Mesenchymal stem cell (in vitro differentiated cells and primary cell): ENCODE measurements at regions not wholly inside any gene's neighbourhood (a gene's known extent, or its start where the extent isn't known, plus 50 kb on each side); places are given as distances from the start of the nearest gene placed in this dataset.
A peak's percentile ranks its signal among the peaks of the same experiment; 100 is the strongest.

ENCODE experiments used
- DNase-seq: peaks from one replicate; pipeline ENCODE4 v3.0.0-alpha.2; 2013
- H2AFZ ChIP-seq: one replicate; pipeline ENCODE4 v1.6.1; 2013; ENCODE audit warnings: low read depth, mild to moderate bottlenecking, control low read depth, inconsistent platforms, low read length, moderate library complexity
- H2AK5ac ChIP-seq: 2 replicates; pipeline ENCODE4 v1.6.1; 2013; ENCODE audit warnings: low read length, moderate library complexity, mild to moderate bottlenecking, inconsistent platforms; ENCODE audit not compliant: severe bottlenecking
- H2BK120ac ChIP-seq: one replicate; pipeline ENCODE4 v1.6.1; 2013; ENCODE audit warnings: low read depth, mild to moderate bottlenecking, inconsistent platforms, low read length, moderate library complexity
- H2BK12ac ChIP-seq, 2 experiments: one replicate each; pipeline ENCODE4 v1.6.1; 2013; ENCODE audit warnings: inconsistent platforms in 2 of 2, low read length in 2 of 2, mild to moderate bottlenecking in 2 of 2, moderate library complexity in 2 of 2, control low read depth in 1 of 2
- H2BK15ac ChIP-seq: one replicate; pipeline ENCODE4 v1.6.1; 2013; ENCODE audit warnings: mild to moderate bottlenecking, low read depth, inconsistent platforms; ENCODE audit not compliant: poor library complexity, severe bottlenecking
- H2BK5ac ChIP-seq: 2 replicates; pipeline ENCODE4 v1.6.1; 2013; ENCODE audit warnings: low read depth, mild to moderate bottlenecking, low read length, control low read depth, inconsistent platforms; ENCODE audit not compliant: poor library complexity, severe bottlenecking
- H3K14ac ChIP-seq, 2 experiments: one replicate each; pipeline ENCODE4 v1.6.1; 2013; ENCODE audit warnings: inconsistent platforms in 2 of 2, low read length in 2 of 2, control low read depth in 1 of 2, mild to moderate bottlenecking in 1 of 2, moderate library complexity in 1 of 2
- H3K18ac ChIP-seq, 2 experiments: one replicate each; pipeline ENCODE4 v1.6.1; 2013; ENCODE audit warnings: inconsistent platforms in 2 of 2, low read length in 2 of 2, control low read depth in 1 of 2, low read depth in 1 of 2, mild to moderate bottlenecking in 1 of 2
- H3K23ac ChIP-seq, 2 experiments: one replicate each; pipeline ENCODE4 v1.6.1; 2013; ENCODE audit warnings: inconsistent platforms in 2 of 2, low read length in 2 of 2, mild to moderate bottlenecking in 2 of 2, moderate library complexity in 2 of 2, control low read depth in 1 of 2
- H3K27ac ChIP-seq: 2 replicates; pipeline ENCODE4 v1.5.1; 2013; ENCODE audit warnings: mild to moderate bottlenecking, moderate library complexity, low read length, control low read depth, inconsistent platforms; ENCODE audit not compliant: poor library complexity, severe bottlenecking
- H3K27me3 ChIP-seq, 2 experiments: 2 replicates each; pipeline versions ENCODE4 v1.6.1 to v1.7.0; 2013; ENCODE audit warnings: low read length in 2 of 2, mild to moderate bottlenecking in 2 of 2, moderate library complexity in 2 of 2, control low read depth in 1 of 2, inconsistent platforms in 1 of 2; ENCODE audit not compliant: control insufficient read depth in 1 of 2, insufficient read depth in 1 of 2
- H3K36me3 ChIP-seq, 2 experiments: 2 replicates each; pipeline versions ENCODE4 v1.6.1 to v1.7.0; 2013; ENCODE audit warnings: low read length in 2 of 2, control low read depth in 1 of 2, inconsistent platforms in 1 of 2, low read depth in 1 of 2, mild to moderate bottlenecking in 1 of 2; ENCODE audit not compliant: insufficient read depth in 2 of 2, control insufficient read depth in 1 of 2
- H3K4ac ChIP-seq, 2 experiments: one replicate each; pipeline ENCODE4 v1.6.1; 2013; ENCODE audit warnings: inconsistent platforms in 2 of 2, low read length in 2 of 2, mild to moderate bottlenecking in 2 of 2, moderate library complexity in 2 of 2, control low read depth in 1 of 2, low read depth in 1 of 2
- H3K4me1 ChIP-seq: 2 replicates; pipeline ENCODE4 v1.6.1; 2013; ENCODE audit warnings: low read depth, low read length, control low read depth; ENCODE audit not compliant: control insufficient read depth, insufficient read depth
- H3K4me2 ChIP-seq: 2 replicates; pipeline ENCODE4 v1.6.1; 2013; ENCODE audit warnings: low read length, mild to moderate bottlenecking, inconsistent platforms; ENCODE audit not compliant: poor library complexity, severe bottlenecking
- H3K4me3 ChIP-seq, 2 experiments: 2 replicates each; pipeline versions ENCODE4 v1.5.1 to v1.7.0; 2013; ENCODE audit warnings: low read length in 2 of 2, mild to moderate bottlenecking in 2 of 2, control low read depth in 1 of 2, low read depth in 1 of 2; ENCODE audit not compliant: insufficient read depth in 1 of 2
- H3K79me1 ChIP-seq: replicated peaks from 2 replicates; pipeline ENCODE4 v1.6.1; 2013; ENCODE audit warnings: mild to moderate bottlenecking, control low read depth, low read length, inconsistent platforms; ENCODE audit not compliant: poor library complexity, severe bottlenecking
- H3K9ac ChIP-seq: 2 replicates; pipeline ENCODE4 v1.7.0; 2013; ENCODE audit warnings: mild to moderate bottlenecking, low read length, moderate library complexity
- H3K9me3 ChIP-seq: 2 replicates; pipeline ENCODE4 v1.7.0; 2013; ENCODE audit warnings: mild to moderate bottlenecking, low read length; ENCODE audit not compliant: control insufficient read depth
- H4K8ac ChIP-seq: one replicate; pipeline ENCODE4 v1.6.1; 2013; ENCODE audit warnings: inconsistent platforms, mild to moderate bottlenecking, low read length, moderate library complexity
- H4K91ac ChIP-seq: one replicate; pipeline ENCODE4 v1.6.1; 2013; ENCODE audit warnings: mild to moderate bottlenecking, low read length, inconsistent platforms
- WGBS: methylation state at CpG from one replicate; pipeline ENCODE4 v1.1.7; 2013; ENCODE audit warnings: mixed read lengths; 5-methylcytosine and 5-hydroxymethylcytosine counted together

DNA sequence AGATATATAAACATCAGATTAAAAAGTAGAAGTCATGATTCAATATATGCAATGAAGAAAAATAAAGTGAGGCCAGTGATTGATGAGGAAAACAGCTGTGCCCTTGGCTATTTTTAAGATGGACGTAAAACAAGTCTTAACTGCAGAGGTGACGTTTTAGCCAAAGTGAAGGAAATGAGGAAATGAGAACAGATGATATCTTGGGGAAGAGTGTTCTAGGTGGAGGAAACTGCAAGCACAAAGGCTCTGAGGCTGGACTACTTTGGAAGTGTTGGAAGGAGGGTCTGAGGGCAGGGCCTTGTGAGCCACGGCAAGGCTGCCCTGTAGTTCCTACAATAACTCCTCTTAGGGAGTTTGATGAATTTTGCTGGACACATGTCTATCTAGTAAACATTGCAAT is 140.5 kb upstream of the AKR1E2 start:
- Histone ChIP-seq H3K4me2 (no peak overlapping the region), H3K36me3 (no peaks in the 10 kb centered on the region), H4K8ac (no peak overlapping the region), H3K79me1 (no peaks in the 10 kb centered on the region), H3K4me3 (no peak overlapping the region), H3K27me3 (no peaks in the 10 kb centered on the region), H3K14ac (no peak overlapping the region), H4K91ac (no peak overlapping the region), H3K23ac (no peak overlapping the region), H2BK15ac (no peak overlapping the region), H3K9ac (no peak overlapping the region), H3K4ac (no peak overlapping the region), H2BK120ac (peak overlapping the region; percentile 8), H2AK5ac (peak overlapping the region; percentile 47), H3K9me3 (no peaks in the 10 kb centered on the region), H2BK12ac (peak overlapping the region in 1 of 2 experiments; percentile 37), H2BK5ac (no peak overlapping the region), H3K27ac (no peak overlapping the region), H3K4me1 (peaks cover 2% of the 10 kb centered on the region), H3K18ac (peak overlapping the region; percentile 52 to 68), H2AFZ (no peak overlapping the region)
- no peak for DNase-seq
- 73% methylated on average over 2 of the region's 3 CpGs for WGBS

DNA sequence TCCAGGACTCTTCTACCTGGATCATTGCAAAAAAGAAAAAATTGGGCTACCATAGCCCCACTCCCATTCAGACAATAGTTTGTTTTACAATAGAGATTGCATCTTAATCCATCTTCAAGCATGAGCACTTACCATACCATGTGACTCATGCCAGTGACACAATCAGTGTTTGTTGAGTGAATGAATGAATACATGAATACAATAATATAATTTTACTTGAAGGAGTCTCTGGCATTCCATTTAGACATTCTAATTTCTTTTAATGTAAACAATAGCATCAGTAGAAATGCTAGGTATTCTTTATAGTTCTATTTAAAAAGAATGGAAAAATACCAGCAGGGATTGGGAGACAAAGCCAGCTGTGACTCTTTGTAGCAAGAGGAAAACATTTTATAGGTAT is 141.6 kb upstream of the AKR1E2 start:
- Histone ChIP-seq H3K18ac (peak overlapping the region in 1 of 2 experiments; percentile 9), H2BK5ac (no peak overlapping the region), H3K23ac (no peak overlapping the region), H2AK5ac (no peak overlapping the region), H4K8ac (no peak overlapping the region), H3K9me3 (no peaks in the 10 kb centered on the region), H3K79me1 (no peaks in the 10 kb centered on the region), H3K36me3 (no peaks in the 10 kb centered on the region), H2AFZ (no peak overlapping the region), H3K4me2 (no peak overlapping the region), H3K9ac (no peak overlapping the region), H3K27ac (no peak overlapping the region), H2BK120ac (no peak overlapping the region), H4K91ac (no peak overlapping the region), H3K4ac (no peak overlapping the region), H3K14ac (no peak overlapping the region), H2BK15ac (no peak overlapping the region), H2BK12ac (no peak overlapping the region), H3K4me1 (peaks cover 2% of the 10 kb centered on the region), H3K4me3 (no peak overlapping the region), H3K27me3 (no peaks in the 10 kb centered on the region)
- peak; percentile 18 for DNase-seq

DNA sequence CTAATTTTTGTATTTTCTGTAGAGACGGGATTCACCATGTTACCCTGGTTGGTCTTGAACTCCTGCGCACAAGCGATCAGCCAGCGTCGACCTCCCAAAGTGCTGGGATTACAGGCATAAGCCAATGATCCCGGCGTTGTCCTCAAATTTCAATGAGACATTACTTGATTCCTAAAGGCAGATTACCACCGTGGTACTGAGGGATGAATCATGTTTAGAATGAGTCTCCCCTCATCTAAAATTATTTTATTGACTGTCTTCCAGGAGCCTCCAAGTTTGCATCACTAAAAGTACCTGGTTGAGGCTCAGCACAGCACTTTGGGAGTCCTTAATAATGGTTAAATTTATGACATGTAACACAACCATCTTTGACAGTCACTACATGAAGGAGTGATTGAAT is 142.2 kb upstream of the AKR1E2 start:
- Histone ChIP-seq H3K18ac (peak overlapping the region in 1 of 2 experiments; percentile 9), H3K27ac (no peak overlapping the region), H2BK15ac (no peak overlapping the region), H3K23ac (no peak overlapping the region), H4K8ac (no peak overlapping the region), H3K4me2 (no peak overlapping the region), H3K4me1 (peaks cover 2% of the 10 kb centered on the region), H2BK120ac (no peak overlapping the region), H4K91ac (no peak overlapping the region), H3K4ac (no peak overlapping the region), H2AK5ac (no peak overlapping the region), H3K9ac (no peak overlapping the region), H2BK12ac (no peak overlapping the region), H3K79me1 (no peaks in the 10 kb centered on the region), H3K14ac (no peak overlapping the region), H3K36me3 (no peaks in the 10 kb centered on the region), H3K4me3 (no peak overlapping the region), H3K27me3 (no peaks in the 10 kb centered on the region), H2BK5ac (no peak overlapping the region), H2AFZ (no peak overlapping the region), H3K9me3 (no peaks in the 10 kb centered on the region)
- DNase-seq = no peak
- 91% methylated on average over 8 of the region's 8 CpGs for WGBS

DNA sequence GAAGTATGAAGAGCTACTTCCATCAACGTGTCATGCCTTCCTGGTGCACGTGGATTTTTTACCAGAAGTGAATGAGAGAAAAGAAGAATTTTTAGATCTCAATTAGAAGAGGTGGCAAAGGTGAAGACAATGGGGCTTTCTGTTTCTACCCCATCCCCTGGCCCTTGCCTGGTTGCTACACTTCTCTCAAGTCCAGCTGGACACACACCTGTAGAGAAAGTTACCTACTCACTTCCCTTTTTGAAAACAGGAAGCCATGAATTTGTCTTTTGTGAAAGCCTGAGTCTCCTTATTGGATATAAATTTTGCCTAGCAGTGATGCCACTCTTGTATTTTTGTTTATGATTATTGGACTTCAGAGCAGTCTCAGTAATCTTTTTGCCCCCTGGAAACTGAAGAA is 142.9 kb upstream of the AKR1E2 start:
- WGBS = 100% methylated on average over 1 of the region's 2 CpGs
- H3K14ac ChIP-seq = no peak overlapping the region
- DNase-seq = no peak
- H3K4me2 ChIP-seq = no peak overlapping the region
- no peaks in the 10 kb centered on the region for H3K79me1 ChIP-seq
- no peak overlapping the region for H3K9ac ChIP-seq
- H3K23ac ChIP-seq = no peak overlapping the region
- H3K36me3 ChIP-seq = no peaks in the 10 kb centered on the region
- H2BK120ac ChIP-seq = no peak overlapping the region
- H2BK5ac ChIP-seq = no peak overlapping the region
- no peaks in the 10 kb centered on the region for H3K9me3 ChIP-seq
- no peak overlapping the region for H2BK15ac ChIP-seq
- no peak overlapping the region for H4K91ac ChIP-seq
- H2AFZ ChIP-seq = no peak overlapping the region
- peaks cover 3% of the 10 kb centered on the region for H3K4me1 ChIP-seq
- H2AK5ac ChIP-seq = no peak overlapping the region
- no peak overlapping the region for H3K18ac ChIP-seq
- no peak overlapping the region for H3K4me3 ChIP-seq
- H3K4ac ChIP-seq = no peak overlapping the region
- no peak overlapping the region for H4K8ac ChIP-seq
- H2BK12ac ChIP-seq = no peak overlapping the region
- H3K27me3 ChIP-seq = no peaks in the 10 kb centered on the region
- no peak overlapping the region for H3K27ac ChIP-seq
